IMR-90 (cell line): ENCODE measurements at regions not wholly inside any gene's neighbourhood (a gene's known extent, or its start where the extent isn't known, plus 50 kb on each side); places are given as distances from the start of the nearest gene placed in this dataset.

Source experiments
- ATAC-seq: fragments of 200-7000 bp; cut with Tn5 transposase; 2 replicates; pipeline ENCODE4 v1.9.1; 2020; ENCODE audit warnings: low read depth, mild to moderate bottlenecking, moderate library complexity
- BruUV-seq: library from RNA; stranded (reverse); fragments of 400-500 nt; replicated peaks from 2 replicates; lab custom pipeline; 2021; lab: Mats Ljungman, UMichigan
- CTCF ChIA-PET: fragments of 300-600 bp; formaldehyde crosslinking; extraction: SDS; loops from one replicate; lab custom pipeline; 2021; ENCODE audit warnings: antibody characterized with exemption; lab: Yijun Ruan, JAX
- POLR2A ChIA-PET: fragments of 300-600 bp; sonication (Branson Sonifier 250); formaldehyde crosslinking; loops from one replicate; lab custom pipeline; 2022; ENCODE audit warnings: antibody characterized with exemption; ENCODE audit not compliant: unreplicated experiment; lab: Charles Lee
- DNase-seq: peaks from one replicate; pipeline ENCODE4 v3.0.0; 2013
- H2AFZ ChIP-seq: replicated peaks from 2 replicates; pipeline ENCODE3; 2013; ENCODE audit warnings: low read length, mild to moderate bottlenecking; ENCODE audit not compliant: poor library complexity
- H2AK5ac ChIP-seq: 2 replicates; pipeline ENCODE4 v1.6.1; 2013; ENCODE audit warnings: low read depth, low read length, inconsistent platforms
- H2AK9ac ChIP-seq: replicated peaks from 2 replicates; pipeline ENCODE3; 2013; ENCODE audit warnings: mild to moderate bottlenecking, low read depth, low read length, moderate library complexity; ENCODE audit not compliant: poor library complexity
- H2BK120ac ChIP-seq: 2 replicates; pipeline ENCODE4 v1.6.1; 2013; ENCODE audit warnings: low read depth, low read length, inconsistent platforms
- H2BK15ac ChIP-seq: 3 replicates; pipeline ENCODE4 v1.6.1; 2013; ENCODE audit warnings: low read depth, low read length, inconsistent platforms
- H2BK20ac ChIP-seq: 2 replicates; pipeline ENCODE4 v1.6.1; 2013; ENCODE audit warnings: low read depth, mild to moderate bottlenecking, inconsistent platforms, low read length, moderate library complexity
- H2BK5ac ChIP-seq: 2 replicates; pipeline ENCODE4 v1.6.1; 2013; ENCODE audit warnings: mild to moderate bottlenecking, low read depth, low read length, inconsistent platforms; ENCODE audit not compliant: poor library complexity, severe bottlenecking
- H3K14ac ChIP-seq: replicated peaks from 2 replicates; pipeline ENCODE4 v1.6.1; 2013; ENCODE audit warnings: low read depth, low read length, inconsistent platforms
- H3K18ac ChIP-seq: 2 replicates; pipeline ENCODE4 v1.6.1; 2013; ENCODE audit warnings: low read depth, low read length, control low read depth
- H3K23ac ChIP-seq: 2 replicates; pipeline ENCODE4 v1.6.1; 2013; ENCODE audit warnings: low read depth, low read length, inconsistent platforms
- H3K27ac ChIP-seq: 2 replicates; pipeline ENCODE4 v1.5.1; 2013; ENCODE audit warnings: mild to moderate bottlenecking, control low read depth, low read length; ENCODE audit not compliant: insufficient read depth
- H3K27me3 ChIP-seq: 2 replicates; pipeline ENCODE4 v1.6.1; 2013; ENCODE audit warnings: low read length; ENCODE audit not compliant: control insufficient read depth, insufficient read depth
- H3K36me3 ChIP-seq: 2 replicates; pipeline ENCODE4 v1.6.1; 2013; ENCODE audit warnings: low read length, mixed read lengths; ENCODE audit not compliant: control insufficient read depth, insufficient read depth
- H3K4ac ChIP-seq: 2 replicates; pipeline ENCODE4 v1.6.1; 2013; ENCODE audit warnings: low read depth, low read length, inconsistent platforms
- H3K4me1 ChIP-seq: 2 replicates; pipeline ENCODE4 v1.6.1; 2013; ENCODE audit warnings: low read length, mixed read lengths; ENCODE audit not compliant: control insufficient read depth, insufficient read depth
- H3K4me2 ChIP-seq: 2 replicates; pipeline ENCODE4 v1.6.1; 2013; ENCODE audit warnings: low read depth, mild to moderate bottlenecking, control low read depth, low read length, moderate library complexity
- H3K4me3 ChIP-seq: 2 replicates; pipeline ENCODE4 v1.5.1; 2013; ENCODE audit warnings: low read depth, mild to moderate bottlenecking, control low read depth, low read length, moderate library complexity; ENCODE audit not compliant: insufficient read depth
- H3K56ac ChIP-seq: 2 replicates; pipeline ENCODE4 v1.6.1; 2013; ENCODE audit warnings: low read length, inconsistent platforms; ENCODE audit not compliant: insufficient read depth; ENCODE audit errors: extremely low read depth
- H3K79me1 ChIP-seq, 2 experiments: 2 replicates each; pipeline ENCODE4 v1.6.1; 2013; ENCODE audit warnings: low read length in 2 of 2, inconsistent platforms in 1 of 2, low read depth in 1 of 2
- H3K9ac ChIP-seq: 2 replicates; pipeline ENCODE4 v1.6.1; 2013; ENCODE audit warnings: low read depth, low read length, control low read depth
- H3K9me1 ChIP-seq: 2 replicates; pipeline ENCODE4 v1.6.1; 2013; ENCODE audit warnings: low read length, inconsistent platforms; ENCODE audit not compliant: insufficient read depth
- H3K9me3 ChIP-seq: 2 replicates; pipeline ENCODE4 v1.6.1; 2013; ENCODE audit warnings: low read length; ENCODE audit not compliant: control insufficient read depth, insufficient read depth
- H4K20me1 ChIP-seq: 2 replicates; pipeline ENCODE4 v1.6.1; 2013; ENCODE audit warnings: low read length, inconsistent platforms; ENCODE audit not compliant: insufficient read depth
- H4K5ac ChIP-seq: 2 replicates; pipeline ENCODE4 v1.6.1; 2013; ENCODE audit warnings: mild to moderate bottlenecking, low read depth, low read length, control low read depth
- H4K8ac ChIP-seq, 2 experiments: 2 replicates each; pipeline ENCODE4 v1.6.1; 2013; ENCODE audit warnings: low read depth in 2 of 2, low read length in 2 of 2, control low read depth in 1 of 2, inconsistent platforms in 1 of 2
- H4K91ac ChIP-seq: 2 replicates; pipeline ENCODE4 v1.6.1; 2013; ENCODE audit warnings: low read depth, low read length, inconsistent platforms; ENCODE audit not compliant: insufficient read depth
- CEBPB ChIP-seq: IDR thresholded peaks from 2 replicates; pipeline ENCODE4 v1.6.1; 2012; ENCODE audit warnings: low read depth, low read length, improper control_type of control experiment
- CHD1 ChIP-seq: IDR thresholded peaks from 2 replicates; pipeline ENCODE4 v1.6.1; 2012; ENCODE audit warnings: low read depth, low read length, improper control_type of control experiment
- MAFK ChIP-seq: IDR thresholded peaks from 2 replicates; pipeline ENCODE4 v1.6.1; 2012; ENCODE audit warnings: low read depth, low read length, improper control_type of control experiment
- MAZ ChIP-seq: IDR thresholded peaks from 2 replicates; pipeline ENCODE4 v1.6.1; 2012; ENCODE audit warnings: low read depth, mild to moderate bottlenecking, low read length, improper control_type of control experiment, moderate library complexity, borderline replicate concordance
- WGBS, 2 experiments: methylation state at CpG; one replicate each; pipeline versions ENCODE4 v1.1.5 to v1.1.7; 2013; ENCODE audit warnings: missing lambda C conversion rate in 2 of 2; ENCODE audit not compliant: insufficient read length in 1 of 2; ENCODE audit errors: extremely low coverage in 2 of 2; 5-methylcytosine and 5-hydroxymethylcytosine counted together
- dilution Hi-C: fragments of 300-500 bp; cut with HindIII; formaldehyde crosslinking; loops from one replicate; pipeline ENCODE4 v1.14.3; 2018; ENCODE audit warnings: low sequenced_read_pairs; ENCODE audit not compliant: unreplicated experiment
- in situ Hi-C: fragments of 300-500 bp; cut with MboI; formaldehyde crosslinking; loops from 3 replicates; pipeline ENCODE4 v1.14.3; 2019; ENCODE audit warnings: low sequenced_read_pairs, inconsistent platforms, mixed read lengths
- intact Hi-C: fragments of 100-400 bp; cut with micrococcal nuclease; formaldehyde crosslinking; loops from 2 replicates; pipeline ENCODE4 v1.10.0; 2022

GRCh38 chr21:16708101-16708835, 804.6 kb upstream of the CXADR start:
- no peak overlapping the region for H4K8ac ChIP-seq
- H2AK5ac ChIP-seq, result no peak overlapping the region
- H3K27me3 ChIP-seq, result no peaks in the 10 kb centered on the region
- no peak overlapping the region for H4K91ac ChIP-seq
- no peak overlapping the region for H3K56ac ChIP-seq
- TF ChIP-seq MAFK (no peak), CEBPB (no peak), MAZ (no peak), CHD1 (no peak)
- H3K4me3 ChIP-seq, result no peak overlapping the region
- H3K9me1 ChIP-seq, result no peaks in the 10 kb centered on the region
- H3K4me2 ChIP-seq, result no peak overlapping the region
- ATAC-seq (no peak), DNase-seq (peak; percentile 29)
- dilution Hi-C loops (no loop called here), in situ Hi-C loops (no loop called here), intact Hi-C loops (no loop called here)
- no peak overlapping the region for H2BK120ac ChIP-seq
- no peaks in the 10 kb centered on the region for H3K79me1 ChIP-seq
- H2BK20ac ChIP-seq, result no peak overlapping the region
- no peak overlapping the region for H3K23ac ChIP-seq
- no peak overlapping the region for H2AFZ ChIP-seq
- no peaks in the 10 kb centered on the region for H3K4me1 ChIP-seq
- no peak overlapping the region for H2BK15ac ChIP-seq
- ChIA-PET CTCF (interaction anchor here (0.6 kb wide), 1 partner anchor 32 kb away, joined by 3 read pairs; no protein-coding TSS in a partner anchor), POLR2A (no interaction called here)
- no peak overlapping the region for H3K14ac ChIP-seq
- WGBS, 2 experiments, result no CpG with 5 or more reads among the region's 2 CpGs
- H4K5ac ChIP-seq, result no peak overlapping the region
- no TSS peak for BruUV-seq
- H3K9ac ChIP-seq, result no peak overlapping the region
- H3K27ac ChIP-seq, result no peak overlapping the region
- no peak overlapping the region for H3K18ac ChIP-seq
- no peak overlapping the region for H2BK5ac ChIP-seq
- no peaks in the 10 kb centered on the region for H3K9me3 ChIP-seq
- H2AK9ac ChIP-seq, result no peak overlapping the region
- no peaks in the 10 kb centered on the region for H4K20me1 ChIP-seq
- no peak overlapping the region for H3K4ac ChIP-seq
- H3K36me3 ChIP-seq, result no peaks in the 10 kb centered on the region
